Suprapubic skin (tissue), 3 donors: ENCODE measurements at regions not wholly inside any gene's neighbourhood (a gene's known extent, or its start where the extent isn't known, plus 50 kb on each side); places are given as distances from the start of the nearest gene placed in this dataset.

Experiments
- POLR2A ChIP-seq, 2 donors: fragments of 450-650 bp; IDR thresholded peaks; one replicate each; pipeline ENCODE4 v1.6.1; 2017; ENCODE audit warnings: antibody characterized with exemption in 2 of 2, mild to moderate bottlenecking in 2 of 2, moderate library complexity in 2 of 2
- TF ChIP-seq, protein P1 (sequence below), 2 donors: fragments of 200-600 bp in 1 of 2; fragments of 450-650 bp in 1 of 2; sonication (generic) in 1 of 2; IDR thresholded peaks; one replicate each; pipeline ENCODE4 v1.5.1; 2016 to 2019; ENCODE audit warnings: antibody characterized with exemption in 2 of 2, mild to moderate bottlenecking in 1 of 2, moderate library complexity in 1 of 2

- no peak for TF ChIP-seq POLR2A (IDR thresholded peaks at IDR 0.05)
- TF ChIP-seq, protein P1, sequence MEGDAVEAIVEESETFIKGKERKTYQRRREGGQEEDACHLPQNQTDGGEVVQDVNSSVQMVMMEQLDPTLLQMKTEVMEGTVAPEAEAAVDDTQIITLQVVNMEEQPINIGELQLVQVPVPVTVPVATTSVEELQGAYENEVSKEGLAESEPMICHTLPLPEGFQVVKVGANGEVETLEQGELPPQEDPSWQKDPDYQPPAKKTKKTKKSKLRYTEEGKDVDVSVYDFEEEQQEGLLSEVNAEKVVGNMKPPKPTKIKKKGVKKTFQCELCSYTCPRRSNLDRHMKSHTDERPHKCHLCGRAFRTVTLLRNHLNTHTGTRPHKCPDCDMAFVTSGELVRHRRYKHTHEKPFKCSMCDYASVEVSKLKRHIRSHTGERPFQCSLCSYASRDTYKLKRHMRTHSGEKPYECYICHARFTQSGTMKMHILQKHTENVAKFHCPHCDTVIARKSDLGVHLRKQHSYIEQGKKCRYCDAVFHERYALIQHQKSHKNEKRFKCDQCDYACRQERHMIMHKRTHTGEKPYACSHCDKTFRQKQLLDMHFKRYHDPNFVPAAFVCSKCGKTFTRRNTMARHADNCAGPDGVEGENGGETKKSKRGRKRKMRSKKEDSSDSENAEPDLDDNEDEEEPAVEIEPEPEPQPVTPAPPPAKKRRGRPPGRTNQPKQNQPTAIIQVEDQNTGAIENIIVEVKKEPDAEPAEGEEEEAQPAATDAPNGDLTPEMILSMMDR (IDR thresholded peaks at IDR 0.05): no peak
Observed at GRCh38 chr1:168913711-168914463, 184.9 kb upstream of the DPT start.
